HG03457 (cell line): ENCODE measurements at regions not wholly inside any gene's neighbourhood (a gene's known extent, or its start where the extent isn't known, plus 50 kb on each side); places are given as distances from the start of the nearest gene placed in this dataset.
"Not testable (repeated sequence)": the region's sequence is repeated elsewhere in the genome, so short reads cannot be mapped to it uniquely, and the experiment has no call there.

Experiments used
- ATAC-seq: cut with Tn5 transposase; IDR thresholded peaks from one replicate; pipeline ENCODE4 v1.9.1; 2021; ENCODE audit warnings: moderate number of reproducible peaks; ENCODE audit not compliant: unreplicated experiment

GRCh38 chr13:89113744-89114143 lies 1442.6 kb downstream of the SLITRK5 start:
- ATAC-seq = no peak

GRCh38 chr13:89115307-89115706 lies 1444.1 kb downstream of the SLITRK5 start:
- no peak for ATAC-seq

- ATAC-seq = no peak
Measured at GRCh38 chr13:89136678-89137077, 1465.5 kb downstream of the SLITRK5 start.

DNA sequence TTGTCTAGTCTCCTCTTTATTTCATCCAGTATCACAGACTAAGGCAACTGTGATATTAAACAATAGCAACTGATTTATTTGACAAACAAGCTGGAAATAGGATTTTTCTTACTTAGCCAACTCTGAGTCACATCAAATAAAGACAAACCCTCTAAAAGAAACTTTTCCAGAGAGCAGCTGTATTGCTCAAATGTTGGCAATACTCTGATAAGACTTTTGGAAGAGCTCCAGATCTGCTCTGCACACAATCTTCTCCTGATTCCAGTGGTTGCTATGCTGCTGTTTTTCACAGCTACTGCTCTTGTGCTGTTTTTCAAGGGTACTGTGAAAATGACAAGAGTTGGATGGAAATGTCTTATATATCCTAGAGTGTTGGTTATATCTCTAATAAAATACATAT lies 1479.2 kb downstream of the SLITRK5 start:
- no peak for ATAC-seq

DNA sequence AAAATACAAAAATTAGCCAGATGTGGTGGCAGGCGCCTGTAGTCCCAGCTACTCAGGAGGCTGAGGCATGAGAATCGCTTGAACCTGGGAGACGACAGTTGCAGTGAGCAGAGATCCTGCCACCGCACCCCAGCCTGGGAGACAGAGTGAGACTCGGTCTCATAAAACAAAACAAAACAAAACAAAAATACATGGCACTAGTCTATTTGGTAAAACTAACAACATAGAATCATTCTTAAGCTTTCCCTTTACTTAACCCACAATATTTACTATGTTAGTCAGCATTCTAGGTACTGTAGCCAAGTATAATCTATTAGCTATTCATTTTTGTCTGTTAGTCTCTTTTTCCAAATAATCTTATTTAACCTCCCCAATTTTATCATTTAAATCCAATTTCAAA lies 1482.8 kb downstream of the SLITRK5 start:
- ATAC-seq = no peak

DNA sequence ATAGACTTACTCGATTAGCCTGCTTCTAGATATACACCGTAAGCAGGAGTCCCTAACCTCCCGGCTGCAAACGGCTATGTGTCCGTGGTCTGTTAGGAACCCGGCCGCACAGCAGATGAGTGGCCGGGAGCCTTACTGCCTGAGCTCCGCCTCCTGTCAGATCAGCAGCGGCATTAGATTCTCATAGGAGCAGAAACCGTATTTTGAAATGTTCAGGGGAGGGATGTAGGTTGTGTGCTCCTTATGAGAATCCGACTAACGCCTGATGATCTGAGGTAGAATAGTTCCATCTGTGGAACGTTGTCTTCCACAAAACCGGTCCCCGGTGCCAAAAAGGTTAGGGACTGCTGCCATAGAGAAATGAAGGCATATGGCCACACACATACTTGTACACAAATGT lies 1491.9 kb downstream of the SLITRK5 start:
- no peak for ATAC-seq

- ATAC-seq = no peak
Measured at GRCh38 chr13:89165685-89166084, 1494.5 kb downstream of the SLITRK5 start.

DNA sequence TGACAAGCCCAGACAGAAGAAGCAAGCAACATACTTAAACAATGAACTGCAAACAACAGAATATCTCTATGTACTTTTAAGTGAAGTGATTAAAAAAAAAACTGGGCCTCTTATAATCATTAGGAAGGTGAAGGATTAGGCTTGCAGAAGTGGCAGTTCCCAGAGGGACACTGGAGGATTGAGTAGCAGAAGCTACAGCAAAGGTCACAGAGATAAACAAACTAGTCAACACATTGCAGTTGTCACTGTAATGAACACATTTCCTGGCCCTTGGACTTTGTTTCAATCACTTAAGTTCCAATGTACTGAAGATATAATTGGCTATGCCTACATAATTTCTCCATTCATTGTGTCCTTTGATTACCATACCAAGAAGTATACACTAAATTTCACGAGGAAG lies 1498.8 kb downstream of the SLITRK5 start:
- ATAC-seq = no peak

DNA sequence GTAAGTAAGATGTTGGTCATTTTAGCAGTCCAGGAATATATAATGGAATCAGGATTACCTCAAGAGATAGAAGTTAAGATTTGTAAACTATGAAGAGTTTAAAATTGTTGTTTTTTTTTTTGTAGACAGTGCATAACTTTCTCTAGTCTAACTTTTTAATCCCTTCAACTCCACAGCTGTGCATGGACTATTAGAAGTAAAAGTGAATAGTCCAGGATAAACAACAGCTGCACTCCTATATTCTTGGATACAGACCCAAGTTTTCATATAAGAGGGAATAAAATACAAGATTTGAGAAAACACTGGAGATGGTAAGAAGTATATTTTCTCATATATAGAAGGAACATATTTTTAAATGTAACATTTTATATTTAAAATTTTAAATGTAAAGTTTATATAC lies 1509.9 kb downstream of the SLITRK5 start:
- ATAC-seq = no peak

DNA sequence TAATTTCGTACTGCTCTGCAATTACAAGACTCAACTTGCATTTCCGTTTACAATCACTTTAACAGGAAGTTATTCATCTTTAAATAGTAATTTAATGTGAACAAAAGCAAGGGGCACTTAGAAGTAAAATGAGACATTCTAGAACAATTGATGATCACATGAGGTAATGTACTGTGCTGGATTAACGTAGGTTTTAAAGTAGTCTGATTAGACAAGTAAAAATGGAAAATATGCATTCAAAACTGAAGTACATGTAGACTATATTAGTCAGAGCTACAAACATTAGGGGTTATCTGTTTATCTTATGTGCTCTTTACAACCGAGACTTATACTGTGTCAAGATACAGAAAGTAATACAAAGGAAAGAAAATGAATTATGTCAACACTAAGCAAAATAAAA lies 1528.0 kb downstream of the SLITRK5 start:
- ATAC-seq = no peak

GRCh38 chr13:89204435-89204834 lies 1533.3 kb downstream of the SLITRK5 start:
- ATAC-seq = no peak

DNA sequence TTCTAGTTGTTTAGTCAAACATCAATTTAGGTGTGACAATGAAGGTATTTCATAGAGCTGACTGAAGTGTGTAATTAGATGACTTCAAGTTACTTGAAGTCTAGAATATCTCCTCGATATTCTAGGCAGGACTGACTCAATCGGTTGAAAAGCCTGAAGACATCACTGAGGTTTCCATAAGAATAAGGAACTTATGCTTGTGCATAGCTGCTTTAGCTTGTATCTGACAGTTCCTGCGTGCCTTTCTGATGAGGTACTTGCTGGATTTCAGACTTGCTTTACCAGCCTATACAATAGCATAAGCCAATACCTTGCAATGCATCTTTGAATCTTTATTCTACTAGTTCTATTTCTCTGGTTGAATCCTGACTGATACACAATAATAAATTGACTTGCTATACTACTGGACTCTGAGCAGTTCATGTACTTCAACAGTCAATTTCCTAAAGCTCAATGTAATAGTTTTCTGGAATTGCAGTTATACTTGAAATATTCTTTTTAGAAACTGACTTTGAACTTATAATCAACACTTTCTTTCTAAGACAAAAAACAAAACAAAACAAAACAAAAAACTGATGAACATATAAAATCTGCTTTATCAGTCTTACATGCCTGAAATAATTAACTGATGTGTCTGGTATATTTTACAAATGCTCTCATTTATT lies 1534.8 kb downstream of the SLITRK5 start:
- no peak for ATAC-seq

DNA sequence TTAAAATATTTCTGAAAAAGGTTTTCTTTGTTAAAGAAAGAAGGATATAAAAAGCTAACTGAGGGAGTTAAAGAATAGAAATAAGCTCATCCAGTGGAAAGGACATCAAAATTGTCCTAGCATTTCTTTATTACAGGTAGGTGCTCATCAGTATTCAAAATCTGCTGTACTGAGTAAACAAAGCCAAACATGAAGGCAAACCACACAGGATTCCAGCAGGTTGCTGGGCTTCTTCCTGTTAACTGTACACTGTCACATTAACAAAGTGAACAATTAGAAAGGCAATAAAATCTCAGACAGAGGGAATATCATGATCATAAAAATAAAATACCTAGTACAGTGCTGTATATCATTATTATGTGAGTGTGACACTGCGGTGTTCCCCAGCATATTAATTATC lies 1541.0 kb downstream of the SLITRK5 start:
- ATAC-seq = no peak

DNA sequence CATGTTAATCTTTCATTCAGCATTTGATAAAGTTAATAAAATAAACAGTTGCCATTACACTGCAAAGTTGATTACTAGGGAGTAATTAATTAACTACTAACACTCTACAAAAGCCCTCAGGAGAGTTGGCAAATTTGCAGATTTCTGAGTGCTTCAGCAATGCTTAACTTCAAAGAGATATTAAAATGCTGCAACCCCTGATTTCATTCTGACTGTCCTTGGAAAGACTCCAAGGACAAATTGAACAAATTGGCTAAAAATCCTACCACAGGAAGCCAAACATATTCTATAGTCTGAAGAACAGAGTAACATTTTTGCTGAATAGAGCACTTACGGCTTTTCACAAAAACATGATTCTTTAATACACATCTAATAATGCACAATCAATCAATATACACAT lies 1543.0 kb downstream of the SLITRK5 start:
- no peak for ATAC-seq

DNA sequence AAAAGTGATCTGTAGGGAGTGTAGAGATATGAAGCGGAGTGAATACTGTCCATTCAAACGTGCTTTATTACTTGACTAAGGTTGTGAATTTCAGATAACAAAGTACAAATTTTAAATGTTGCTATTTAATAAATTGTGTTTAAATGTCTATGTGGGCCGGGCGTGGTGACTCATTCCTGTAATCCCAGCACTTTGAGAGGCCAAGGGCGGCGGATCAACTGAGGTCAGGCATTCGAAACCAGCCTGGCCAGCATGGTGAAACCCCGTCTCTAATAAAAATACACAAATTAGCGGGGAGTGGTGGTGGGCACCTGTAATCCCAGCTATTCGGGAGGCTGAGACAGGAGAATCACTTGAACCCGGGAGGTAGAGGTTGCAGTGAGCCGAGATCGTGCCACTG lies 1544.1 kb downstream of the SLITRK5 start:
- ATAC-seq = not testable (repeated sequence)

DNA sequence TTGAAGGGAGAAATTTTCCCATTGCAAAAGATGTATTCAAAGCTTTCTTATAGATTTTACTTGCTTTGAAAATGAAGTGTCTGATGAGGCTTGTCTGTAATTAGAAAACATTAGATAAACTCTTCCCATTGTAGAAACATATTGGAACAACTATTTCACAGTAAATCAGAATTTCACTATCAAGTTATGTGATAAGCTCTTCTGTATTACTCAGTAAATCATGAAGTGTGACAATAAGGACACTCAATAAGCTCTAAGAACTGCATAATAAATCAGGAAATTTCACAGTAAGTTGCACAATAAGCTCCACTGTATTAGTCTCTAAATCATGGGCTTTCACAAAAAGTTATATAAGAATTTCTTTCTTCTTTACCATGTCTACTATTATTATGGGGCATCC lies 1546.6 kb downstream of the SLITRK5 start:
- ATAC-seq = no peak

GRCh38 chr13:89221557-89222158 lies 1550.5 kb downstream of the SLITRK5 start:
- ATAC-seq = no peak

DNA sequence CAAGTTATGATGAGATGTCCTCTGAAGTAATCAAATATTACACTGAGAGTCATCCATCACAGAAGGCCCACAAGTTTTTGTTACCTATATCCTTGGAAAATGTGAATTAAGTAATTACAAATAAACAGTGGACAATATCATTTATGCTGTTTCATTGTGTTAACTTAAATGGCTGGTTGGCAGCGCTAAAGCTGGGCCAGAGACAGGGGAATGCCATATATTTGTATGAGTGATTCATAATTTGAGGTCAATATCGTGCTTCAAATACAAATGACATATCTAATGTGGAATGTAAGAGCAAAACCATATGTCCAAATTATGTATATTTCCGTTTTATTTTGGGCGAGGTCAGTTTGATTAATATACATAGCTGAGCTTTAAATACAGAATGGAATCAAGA lies 1556.2 kb downstream of the SLITRK5 start:
- ATAC-seq = no peak

GRCh38 chr13:89238496-89238895 lies 1567.3 kb downstream of the SLITRK5 start:
- ATAC-seq = no peak

DNA sequence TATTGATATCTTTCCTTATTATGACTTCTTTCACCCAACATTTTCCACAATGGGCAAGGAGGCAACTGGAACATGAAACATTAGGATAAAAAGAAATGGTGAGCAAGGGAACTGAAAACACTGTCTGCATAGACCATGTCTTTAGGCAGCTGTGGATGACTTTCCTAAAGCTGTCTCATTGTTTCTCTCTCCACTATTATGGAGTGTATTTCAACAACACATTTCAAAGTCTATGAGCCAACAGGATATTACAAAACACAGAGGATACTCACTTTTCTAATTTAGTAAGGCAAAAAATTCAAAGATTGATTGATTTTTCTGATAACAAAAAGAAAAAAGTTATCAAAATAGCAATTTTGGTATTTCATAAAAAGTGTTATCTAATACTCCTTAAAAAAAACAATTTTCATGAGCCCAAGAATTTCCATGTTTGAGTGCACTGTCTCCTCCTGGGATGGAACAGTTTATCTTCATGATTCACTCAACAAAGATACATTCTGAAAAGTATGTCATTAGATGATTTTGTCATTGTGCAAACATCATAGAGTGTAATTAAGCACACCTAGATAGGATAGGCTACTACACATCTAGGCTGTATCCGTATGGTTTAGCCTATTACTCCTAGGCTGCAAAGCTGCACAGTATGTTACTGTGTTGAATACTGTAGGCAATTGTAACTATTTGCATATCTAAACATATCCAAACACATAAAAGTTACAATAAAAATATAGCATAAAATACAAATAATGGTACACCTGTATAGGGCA lies 1568.4 kb downstream of the SLITRK5 start:
- no peak for ATAC-seq

DNA sequence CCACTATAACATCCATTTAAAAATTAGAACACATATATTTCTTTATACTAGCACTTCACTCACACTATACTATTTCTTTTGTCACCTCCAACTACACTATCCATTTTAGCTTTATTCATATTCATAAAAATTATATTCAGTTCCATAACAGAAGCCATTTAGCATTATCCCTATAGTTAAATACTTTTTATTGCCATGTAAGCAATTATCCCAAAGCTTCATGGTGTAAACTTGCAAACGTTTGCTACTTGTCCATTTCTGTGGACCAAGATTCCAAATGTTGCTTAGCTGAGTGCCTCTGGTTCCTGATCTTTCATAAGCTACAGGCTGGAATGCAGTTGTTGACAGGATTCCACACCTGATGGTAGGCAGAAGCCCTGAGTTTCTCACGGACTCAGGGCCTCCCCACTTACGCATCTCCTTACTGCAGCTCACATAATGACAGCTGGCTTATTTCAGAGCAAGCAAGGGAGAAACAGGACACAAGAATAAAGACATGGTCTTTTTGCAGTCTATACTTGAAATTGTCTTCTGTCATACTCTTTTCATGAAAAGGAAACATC lies 1584.8 kb downstream of the SLITRK5 start:
- no peak for ATAC-seq

DNA sequence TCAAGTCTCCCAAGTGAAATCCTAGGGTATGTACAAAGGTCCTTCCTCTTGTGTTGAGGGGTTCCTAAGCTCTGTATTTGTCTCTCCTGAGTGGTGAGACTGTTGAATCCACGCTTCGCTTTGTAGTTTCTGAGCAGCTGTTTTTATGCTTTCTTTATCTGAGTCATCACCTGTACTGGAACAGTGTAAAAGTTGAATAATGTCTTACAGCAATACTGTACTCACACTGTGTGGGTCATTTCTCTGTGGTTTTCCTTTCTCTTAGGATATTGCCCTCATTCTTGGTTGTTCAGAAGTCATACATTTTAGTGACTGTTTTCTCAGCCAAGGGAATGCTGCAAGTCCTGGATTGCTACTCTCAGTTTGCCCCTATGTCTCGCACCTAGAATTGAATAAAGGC lies 1596.6 kb downstream of the SLITRK5 start:
- ATAC-seq = no peak
